ENCODE measurements at regions not wholly inside any gene's neighbourhood (a gene's known extent, or its start where the extent isn't known, plus 50 kb on each side); places are given as distances from the start of the nearest gene placed in this dataset.
"Not testable (repeated sequence)": the region's sequence is repeated elsewhere in the genome, so short reads cannot be mapped to it uniquely, and the experiment has no call there.

DNA sequence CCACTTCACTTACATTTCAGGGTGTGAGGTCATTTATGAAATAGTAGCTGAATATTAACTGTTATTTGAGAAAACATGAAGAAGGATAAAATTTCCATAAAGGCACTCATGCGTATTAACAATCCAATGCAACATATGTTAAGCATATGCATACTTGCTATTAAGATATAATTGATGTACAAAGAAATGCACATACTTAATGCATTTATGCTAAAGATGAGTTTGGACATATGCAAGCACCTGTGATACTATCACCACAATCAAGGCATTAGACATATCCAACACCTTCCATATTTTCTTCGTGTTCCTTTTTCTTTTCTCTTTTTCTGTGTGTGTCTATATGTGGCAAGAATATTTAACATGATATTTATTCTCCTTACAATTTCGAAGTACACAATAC, 464.8 kb upstream of the BRINP3 start:
- CTCF ChIA-PET: no interaction called here
- no peak for TF ChIP-seq TARDBP (IDR thresholded peaks at IDR 0.05)
- no peak for TF ChIP-seq SUZ12 (IDR thresholded peaks at IDR 0.05)
- DNase-seq (ENCODE audit: extremely low spot score): no peak
- POLR2A ChIA-PET: no interaction called here

DNA sequence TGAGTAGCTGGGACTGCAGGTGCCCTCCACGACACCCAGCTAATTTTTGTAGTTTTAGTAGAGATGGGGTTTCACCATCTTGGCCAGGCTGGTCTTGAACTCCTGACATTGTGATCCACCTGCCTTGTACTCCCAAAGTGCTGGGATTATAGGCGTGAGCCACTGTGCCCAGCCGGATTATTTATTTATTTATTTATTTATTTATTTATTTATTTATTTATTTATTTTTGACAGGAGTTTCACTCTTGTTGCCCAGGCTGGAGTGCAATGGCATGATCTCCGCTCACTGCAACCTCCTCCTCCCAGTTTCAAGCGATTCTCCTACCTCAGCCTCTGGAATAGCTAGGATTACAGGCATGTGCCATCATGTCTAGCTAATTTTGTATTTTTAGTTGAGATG, 466.1 kb upstream of the BRINP3 start:
- CTCF ChIA-PET; DNase-seq (ENCODE audit: extremely low spot score); POLR2A ChIA-PET: not testable (repeated sequence)

DNA sequence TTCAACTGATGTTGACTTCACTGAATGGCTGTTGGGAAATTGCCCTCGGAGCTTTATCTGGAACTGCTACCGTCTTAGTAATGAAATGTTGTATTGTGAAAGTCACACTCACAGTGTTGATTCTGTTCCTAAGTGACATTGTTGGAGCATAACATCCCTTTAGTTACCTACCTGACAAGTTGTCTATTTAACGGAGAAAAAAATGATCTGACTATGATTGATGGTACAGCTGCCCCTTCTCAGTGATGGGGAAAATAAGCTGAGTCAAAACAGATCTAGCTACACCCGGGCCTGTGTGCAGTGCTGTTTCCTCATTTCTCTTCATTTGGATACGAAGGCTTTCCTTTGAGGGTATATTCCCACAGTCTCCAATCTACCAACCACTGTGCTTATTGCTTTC, 472.3 kb upstream of the BRINP3 start:
- TF ChIP-seq FOXM1 (IDR thresholded peaks at IDR 0.05; ENCODE audit: borderline replicate concordance) (no peak), FOXK2 (IDR thresholded peaks at IDR 0.05) (no peak), SUZ12 (IDR thresholded peaks at IDR 0.05) (no peak), CTBP1 (IDR thresholded peaks at IDR 0.05; ENCODE audit: borderline replicate concordance) (no peak), LEF1 (IDR thresholded peaks at IDR 0.05; ENCODE audit: borderline replicate concordance) (no peak), HDGF (IDR thresholded peaks at IDR 0.05; ENCODE audit: borderline replicate concordance) (no peak), NFRKB (IDR thresholded peaks at IDR 0.05) (no peak), ZNF384 (IDR thresholded peaks at IDR 0.05) (no peak), BHLHE40 (IDR thresholded peaks at IDR 0.05; ENCODE audit: borderline replicate concordance) (no peak), ELF4 (IDR thresholded peaks at IDR 0.05) (no peak), SP1 (IDR thresholded peaks at IDR 0.05) (no peak)
- TF ChIP-seq, protein P1, sequence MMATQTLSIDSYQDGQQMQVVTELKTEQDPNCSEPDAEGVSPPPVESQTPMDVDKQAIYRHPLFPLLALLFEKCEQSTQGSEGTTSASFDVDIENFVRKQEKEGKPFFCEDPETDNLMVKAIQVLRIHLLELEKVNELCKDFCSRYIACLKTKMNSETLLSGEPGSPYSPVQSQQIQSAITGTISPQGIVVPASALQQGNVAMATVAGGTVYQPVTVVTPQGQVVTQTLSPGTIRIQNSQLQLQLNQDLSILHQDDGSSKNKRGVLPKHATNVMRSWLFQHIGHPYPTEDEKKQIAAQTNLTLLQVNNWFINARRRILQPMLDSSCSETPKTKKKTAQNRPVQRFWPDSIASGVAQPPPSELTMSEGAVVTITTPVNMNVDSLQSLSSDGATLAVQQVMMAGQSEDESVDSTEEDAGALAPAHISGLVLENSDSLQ (IDR thresholded peaks at IDR 0.05): no peak
- ChIA-PET POLR2A (no interaction called here), CTCF (no interaction called here)
- no peak for DNase-seq (ENCODE audit: extremely low spot score)

DNA sequence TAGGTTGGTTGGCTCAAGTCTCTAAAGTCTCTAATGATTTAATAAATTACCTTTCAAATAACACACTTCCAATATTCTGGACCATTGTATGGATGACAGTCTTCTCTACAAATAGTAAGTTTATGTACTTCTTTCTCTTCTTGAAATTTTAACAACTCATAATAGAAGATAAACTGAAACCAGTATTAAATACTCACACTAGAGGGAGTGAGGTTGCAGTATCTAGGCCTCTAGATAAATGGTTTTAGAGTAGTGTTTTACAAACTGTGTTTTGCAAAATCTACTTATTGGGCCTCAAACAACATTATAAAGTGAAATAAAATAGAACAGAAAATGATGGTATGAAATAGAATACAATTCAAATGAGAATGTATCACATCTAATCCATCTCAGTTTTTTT, 479.9 kb upstream of the BRINP3 start:
- CTCF ChIA-PET: no interaction called here
- DNase-seq (ENCODE audit: extremely low spot score): no peak
- TF ChIP-seq BHLHE40 (IDR thresholded peaks at IDR 0.05; ENCODE audit: borderline replicate concordance): no peak
- no peak for TF ChIP-seq FOXK2 (IDR thresholded peaks at IDR 0.05)
- TF ChIP-seq HDGF (IDR thresholded peaks at IDR 0.05; ENCODE audit: borderline replicate concordance): no peak
- no peak for TF ChIP-seq FOXA1 (IDR thresholded peaks at IDR 0.05)
- TF ChIP-seq, protein P1 (IDR thresholded peaks at IDR 0.05): no peak
- TF ChIP-seq ZNF384 (IDR thresholded peaks at IDR 0.05): no peak
- no peak for TF ChIP-seq L3MBTL2 (conservative IDR thresholded peaks at IDR 0.05)
- no peak for TF ChIP-seq LEF1 (IDR thresholded peaks at IDR 0.05; ENCODE audit: borderline replicate concordance)
- TF ChIP-seq NFRKB (IDR thresholded peaks at IDR 0.05): no peak
- no peak for TF ChIP-seq SP1 (IDR thresholded peaks at IDR 0.05)
- TF ChIP-seq FOXM1 (IDR thresholded peaks at IDR 0.05; ENCODE audit: borderline replicate concordance): no peak
- no peak for TF ChIP-seq ARNT (IDR thresholded peaks at IDR 0.05)
- no peak for TF ChIP-seq TARDBP (IDR thresholded peaks at IDR 0.05)
- TF ChIP-seq SUZ12 (IDR thresholded peaks at IDR 0.05): no peak
- TF ChIP-seq CTBP1 (IDR thresholded peaks at IDR 0.05; ENCODE audit: borderline replicate concordance): no peak
- TF ChIP-seq ELF4 (IDR thresholded peaks at IDR 0.05): no peak
- POLR2A ChIA-PET: no interaction called here

DNA sequence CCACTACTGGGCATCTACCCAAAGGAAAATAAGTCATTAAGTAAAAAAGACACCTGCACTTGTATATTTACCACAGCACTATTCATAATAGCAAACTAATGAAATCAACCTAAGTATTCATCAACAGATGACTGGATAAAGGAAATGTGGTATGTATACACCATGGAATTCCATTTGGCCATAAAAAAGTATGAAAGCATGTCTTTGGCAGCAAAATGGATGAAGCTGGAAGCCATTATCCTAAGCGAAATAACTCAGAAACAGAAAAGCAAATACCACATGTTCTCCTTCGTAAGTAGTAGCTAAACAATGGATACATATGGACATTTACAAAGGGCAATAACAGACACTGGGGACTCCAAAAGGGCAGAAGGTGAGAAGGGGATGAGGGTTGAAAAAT, 485.7 kb upstream of the BRINP3 start:
- ChIA-PET POLR2A (no interaction called here), CTCF (no interaction called here)
- DNase-seq (ENCODE audit: extremely low spot score): no peak
- no peak for TF ChIP-seq ELF4 (IDR thresholded peaks at IDR 0.05)
- TF ChIP-seq L3MBTL2 (conservative IDR thresholded peaks at IDR 0.05): no peak
- no peak for TF ChIP-seq ARNT (IDR thresholded peaks at IDR 0.05)
- TF ChIP-seq FOXM1 (IDR thresholded peaks at IDR 0.05; ENCODE audit: borderline replicate concordance): no peak

DNA sequence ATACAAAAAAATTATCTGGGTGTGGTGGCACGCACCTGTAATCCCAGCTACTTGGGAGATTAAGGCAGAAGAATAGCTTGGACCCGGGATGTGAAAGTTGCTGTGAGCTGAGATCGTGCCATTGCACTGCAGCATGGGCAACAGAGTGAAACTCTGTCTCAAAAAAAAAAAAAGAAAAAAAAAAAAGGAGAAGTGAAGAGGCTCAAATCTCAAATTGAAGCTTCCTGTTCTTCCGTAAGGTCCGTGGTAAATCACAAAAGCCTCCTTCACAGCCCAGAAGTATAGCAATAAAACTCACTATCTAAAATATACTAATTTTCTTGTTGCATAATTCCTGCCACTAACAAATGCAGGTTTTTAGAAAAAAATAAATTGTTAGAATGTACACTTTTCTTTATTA, 498.2 kb upstream of the BRINP3 start:
- DNase-seq (ENCODE audit: extremely low spot score): no peak
- TF ChIP-seq ARNT (IDR thresholded peaks at IDR 0.05) (no peak), SUZ12 (IDR thresholded peaks at IDR 0.05) (no peak), FOXK2 (IDR thresholded peaks at IDR 0.05) (no peak), FOXA1 (IDR thresholded peaks at IDR 0.05) (no peak), LEF1 (IDR thresholded peaks at IDR 0.05; ENCODE audit: borderline replicate concordance) (no peak), NFRKB (IDR thresholded peaks at IDR 0.05) (no peak), ELF4 (IDR thresholded peaks at IDR 0.05) (no peak), CTBP1 (IDR thresholded peaks at IDR 0.05; ENCODE audit: borderline replicate concordance) (no peak), BHLHE40 (IDR thresholded peaks at IDR 0.05; ENCODE audit: borderline replicate concordance) (no peak), SP1 (IDR thresholded peaks at IDR 0.05) (no peak), L3MBTL2 (conservative IDR thresholded peaks at IDR 0.05) (no peak), HDGF (IDR thresholded peaks at IDR 0.05; ENCODE audit: borderline replicate concordance) (no peak), ZNF384 (IDR thresholded peaks at IDR 0.05) (no peak), TARDBP (IDR thresholded peaks at IDR 0.05) (no peak), FOXM1 (IDR thresholded peaks at IDR 0.05; ENCODE audit: borderline replicate concordance) (no peak)
- TF ChIP-seq, protein P1 (IDR thresholded peaks at IDR 0.05): no peak
- CTCF ChIA-PET: no interaction called here
- POLR2A ChIA-PET: no interaction called here

DNA sequence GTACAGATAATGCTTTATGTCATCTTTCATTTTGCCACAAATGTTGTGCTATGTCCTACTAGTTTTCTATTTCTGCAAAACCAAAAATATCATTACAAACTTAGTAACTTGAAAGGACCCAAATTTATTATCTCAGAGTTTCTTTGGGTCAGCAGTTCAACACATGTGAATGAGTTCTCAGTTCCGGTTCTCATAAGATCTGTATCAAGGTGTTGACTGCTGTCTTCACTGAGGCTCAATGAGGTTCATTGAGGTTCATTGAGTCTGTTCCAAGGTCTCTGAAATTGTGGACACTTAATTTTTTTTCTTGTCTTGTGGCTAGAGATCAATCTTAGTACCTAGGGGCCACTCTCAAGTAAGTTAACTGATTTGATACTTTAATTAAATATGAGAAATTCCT, 525.1 kb upstream of the BRINP3 start:
- ChIA-PET POLR2A (no interaction called here), CTCF (no interaction called here)
- no peak for TF ChIP-seq SUZ12 (IDR thresholded peaks at IDR 0.05)
- no peak for TF ChIP-seq CTBP1 (IDR thresholded peaks at IDR 0.05; ENCODE audit: borderline replicate concordance)
- no peak for DNase-seq (ENCODE audit: extremely low spot score)
